Left renal cortex interstitium (tissue), 4 donors: ENCODE measurements at regions not wholly inside any gene's neighbourhood (a gene's known extent, or its start where the extent isn't known, plus 50 kb on each side); places are given as distances from the start of the nearest gene placed in this dataset.
"Not testable (repeated sequence)": the region's sequence is repeated elsewhere in the genome, so short reads cannot be mapped to it uniquely, and the experiment has no call there.

Experiments used
- DNase-seq, 4 donors: peaks; one replicate each; pipeline ENCODE4 v3.0.0-alpha.2; 2013; ENCODE audit warnings: low read depth in 4 of 4, low spot score in 2 of 4, missing footprints in 1 of 4

- no peak for DNase-seq
Measured at GRCh38 chr1:78240755-78241154, 195.0 kb downstream of the GIPC2 start.

GRCh38 chr1:78247079-78247478, 201.3 kb downstream of the GIPC2 start:
- no peak for DNase-seq

- no peak for DNase-seq
Measured at GRCh38 chr1:78250201-78250600, 204.4 kb downstream of the GIPC2 start.

- DNase-seq, result no peak
Measured at GRCh38 chr1:78254517-78254916, 208.8 kb downstream of the GIPC2 start.

- DNase-seq, result no peak
Measured at GRCh38 chr1:78255383-78255782, 209.6 kb downstream of the GIPC2 start.

- DNase-seq, result no peak
Measured at GRCh38 chr1:78255846-78256245, 210.1 kb downstream of the GIPC2 start.

- no peak for DNase-seq
Measured at GRCh38 chr1:78263459-78263858, 217.7 kb downstream of the GIPC2 start.

- no peak for DNase-seq
Measured at GRCh38 chr1:78263946-78264345, 218.2 kb downstream of the GIPC2 start.

- no peak for DNase-seq
Measured at GRCh38 chr1:78267513-78268218, 221.9 kb downstream of the GIPC2 start.

- DNase-seq, result no peak
Measured at GRCh38 chr1:78269591-78269990, 221.2 kb upstream of the PTGFR start.

- DNase-seq, result not testable (repeated sequence)
Measured at GRCh38 chr1:78271423-78271822, 219.4 kb upstream of the PTGFR start.

- no peak for DNase-seq
Measured at GRCh38 chr1:78274814-78275213, 216.0 kb upstream of the PTGFR start.

- DNase-seq, result no peak
Measured at GRCh38 chr1:78275456-78275855, 215.3 kb upstream of the PTGFR start.

GRCh38 chr1:78275906-78276685, 214.7 kb upstream of the PTGFR start:
- DNase-seq, result no peak

GRCh38 chr1:78277253-78277652, 213.5 kb upstream of the PTGFR start:
- DNase-seq, result no peak

- no peak for DNase-seq
Measured at GRCh38 chr1:78279051-78279450, 211.7 kb upstream of the PTGFR start.

- no peak for DNase-seq
Measured at GRCh38 chr1:78280626-78281025, 210.1 kb upstream of the PTGFR start.

- DNase-seq, result no peak
Measured at GRCh38 chr1:78281580-78281979, 209.2 kb upstream of the PTGFR start.

GRCh38 chr1:78283691-78284090, 207.1 kb upstream of the PTGFR start:
- no peak for DNase-seq

GRCh38 chr1:78284354-78284753, 206.4 kb upstream of the PTGFR start:
- no peak for DNase-seq

- DNase-seq, result no peak
Measured at GRCh38 chr1:78286686-78287085, 204.1 kb upstream of the PTGFR start.

- DNase-seq, result no peak
Measured at GRCh38 chr1:78289603-78290002, 201.2 kb upstream of the PTGFR start.
